ENCODE measurements at regions not wholly inside any gene's neighbourhood (a gene's known extent, or its start where the extent isn't known, plus 50 kb on each side); places are given as distances from the start of the nearest gene placed in this dataset.
"Not testable (repeated sequence)": the region's sequence is repeated elsewhere in the genome, so short reads cannot be mapped to it uniquely, and the experiment has no call there.

DNA sequence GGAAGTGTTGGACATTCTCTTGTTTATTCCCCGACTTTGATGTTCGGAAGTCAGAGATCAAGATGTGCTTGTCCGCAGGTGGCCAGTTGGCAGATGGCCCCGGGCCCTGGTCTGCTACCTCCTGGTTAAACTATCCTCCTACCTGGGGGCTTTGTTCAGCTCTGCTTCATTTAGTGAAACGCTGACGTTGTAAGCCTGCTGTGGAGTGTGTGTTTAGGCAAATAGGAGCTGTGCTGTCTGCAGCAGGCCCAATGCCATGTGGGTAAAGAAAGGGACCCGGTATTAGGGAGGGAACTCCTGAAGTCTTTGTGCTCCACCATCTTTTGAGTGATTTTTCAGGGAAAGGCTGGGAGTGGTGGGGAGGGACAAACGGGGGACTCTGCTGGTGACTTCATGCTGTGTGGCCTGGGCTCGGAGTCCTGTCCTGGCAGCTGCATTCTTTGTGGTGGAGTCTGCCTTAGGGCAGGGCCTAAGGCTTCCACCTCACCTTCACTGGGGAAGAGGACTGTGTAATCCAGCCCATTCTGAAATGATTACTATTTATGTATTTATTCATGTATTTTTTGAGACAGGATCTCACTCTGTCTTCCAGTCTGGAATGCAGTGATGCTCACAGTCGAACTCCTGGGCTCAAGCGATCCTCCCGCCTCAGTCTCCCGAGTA, 171.1 kb upstream of the KLF6 start:
- in situ Hi-C loops (cut with MboI; ENCODE audit: low sequenced_read_pairs), result no loop called here

DNA sequence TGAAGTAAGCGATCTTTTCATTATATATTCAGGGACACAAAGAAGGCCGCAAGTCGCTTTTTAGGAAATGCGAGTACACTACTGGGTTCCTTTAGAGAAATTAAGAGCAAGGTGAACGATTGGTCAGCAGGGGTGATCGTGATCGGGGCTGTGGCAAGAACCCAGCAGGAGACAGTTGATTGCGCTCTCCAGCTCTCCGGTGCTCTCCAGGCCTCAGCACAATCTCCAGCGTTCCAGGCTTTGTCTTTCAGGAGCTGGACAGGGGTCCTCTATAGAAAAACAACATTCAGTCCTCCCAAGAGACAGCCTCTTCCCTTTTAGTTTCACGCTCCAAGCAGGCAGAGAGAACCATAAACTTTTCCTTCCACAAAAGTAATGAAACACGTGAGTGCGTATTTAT, 170.5 kb upstream of the KLF6 start:
- in situ Hi-C loops (cut with MboI; ENCODE audit: low sequenced_read_pairs), result no loop called here

DNA sequence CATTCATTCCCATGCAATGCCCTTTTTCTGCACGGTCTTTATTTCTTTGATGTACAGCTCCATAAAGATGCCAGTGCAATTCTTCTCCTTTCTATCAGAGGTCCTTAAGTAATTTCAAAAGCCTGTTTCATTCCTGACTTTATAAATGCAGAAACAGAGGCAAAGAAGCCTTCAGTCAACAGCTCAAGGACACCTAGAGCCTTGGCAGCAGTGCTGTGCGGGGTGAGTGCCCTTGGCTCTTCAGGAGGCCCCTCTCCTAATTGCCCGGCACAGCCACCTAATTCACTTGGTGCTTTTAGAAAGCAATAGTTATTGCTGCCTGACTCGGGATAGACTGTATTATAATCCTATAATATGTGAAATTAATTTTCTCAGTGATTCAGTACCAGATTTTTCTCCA, 169.6 kb upstream of the KLF6 start:
- in situ Hi-C loops (cut with MboI; ENCODE audit: low sequenced_read_pairs), result no loop called here

DNA sequence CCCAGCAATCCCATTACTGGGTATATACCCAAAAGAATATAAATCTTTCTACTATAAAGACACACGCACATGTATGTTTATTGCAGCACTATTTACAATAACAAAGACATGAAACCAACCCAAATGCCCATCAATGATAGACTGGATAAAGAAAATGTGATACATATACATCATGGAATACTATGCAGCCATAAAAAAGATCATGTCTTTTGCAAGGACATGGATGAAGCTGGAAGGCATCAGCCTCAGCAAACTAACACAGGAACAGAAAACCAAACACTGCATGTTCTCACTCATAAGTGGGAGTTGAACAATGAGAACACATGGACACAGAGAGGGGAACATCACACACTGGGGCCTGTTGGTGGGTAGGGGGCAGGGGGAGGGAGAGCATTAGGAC, 169.0 kb upstream of the KLF6 start:
- in situ Hi-C loops (cut with MboI; ENCODE audit: low sequenced_read_pairs), result not testable (repeated sequence)

DNA sequence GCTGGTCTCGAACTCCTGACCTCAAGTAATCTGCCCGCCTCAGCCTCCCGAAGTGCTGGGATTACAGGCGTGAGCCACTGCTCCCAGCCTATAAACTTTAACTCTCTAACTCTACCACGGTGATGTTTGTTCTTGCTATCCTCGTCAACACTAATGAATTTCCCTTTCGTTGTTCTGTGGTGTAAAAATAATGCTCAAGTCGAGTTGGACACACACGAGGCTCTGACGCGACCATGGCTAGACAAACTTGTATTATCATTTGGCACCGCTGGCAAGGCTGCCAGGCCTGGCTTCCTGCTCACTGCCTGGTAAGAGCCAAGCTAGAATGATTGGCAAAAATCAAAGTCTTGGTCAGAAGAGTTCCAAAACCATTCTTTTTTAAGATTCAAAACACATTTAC, 167.0 kb upstream of the KLF6 start:
- in situ Hi-C loops (cut with MboI; ENCODE audit: low sequenced_read_pairs), result no loop called here

DNA sequence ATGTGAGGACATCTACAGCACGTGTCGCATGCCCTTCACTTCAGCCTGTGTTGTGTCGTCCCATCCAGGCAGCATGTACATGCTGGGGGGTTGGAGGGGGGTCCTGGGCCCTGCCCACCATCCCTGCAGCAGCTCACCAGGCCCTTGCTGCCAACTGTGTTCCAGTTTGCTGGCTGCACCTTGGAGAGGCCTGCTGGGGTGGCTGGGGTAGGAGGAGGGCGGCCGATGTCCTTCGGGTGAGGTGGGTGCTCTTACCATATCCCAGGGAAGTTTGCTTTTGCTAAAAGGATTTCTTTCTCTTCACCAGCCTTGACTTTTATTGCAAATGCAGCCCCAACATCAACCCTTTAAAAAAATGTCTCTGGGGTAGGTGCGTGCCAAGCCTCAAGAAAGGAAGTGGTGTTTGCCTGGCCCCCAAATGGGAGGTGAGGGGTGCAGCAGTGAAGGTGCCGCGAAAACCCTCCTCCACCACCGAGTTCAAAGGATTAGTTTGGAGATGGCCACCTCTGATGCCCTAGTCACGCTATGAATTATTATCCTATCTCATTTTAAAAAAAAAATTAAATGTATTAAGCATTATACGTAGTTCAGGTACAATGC, 165.8 kb upstream of the KLF6 start:
- in situ Hi-C loops (cut with MboI; ENCODE audit: low sequenced_read_pairs), result no loop called here

DNA sequence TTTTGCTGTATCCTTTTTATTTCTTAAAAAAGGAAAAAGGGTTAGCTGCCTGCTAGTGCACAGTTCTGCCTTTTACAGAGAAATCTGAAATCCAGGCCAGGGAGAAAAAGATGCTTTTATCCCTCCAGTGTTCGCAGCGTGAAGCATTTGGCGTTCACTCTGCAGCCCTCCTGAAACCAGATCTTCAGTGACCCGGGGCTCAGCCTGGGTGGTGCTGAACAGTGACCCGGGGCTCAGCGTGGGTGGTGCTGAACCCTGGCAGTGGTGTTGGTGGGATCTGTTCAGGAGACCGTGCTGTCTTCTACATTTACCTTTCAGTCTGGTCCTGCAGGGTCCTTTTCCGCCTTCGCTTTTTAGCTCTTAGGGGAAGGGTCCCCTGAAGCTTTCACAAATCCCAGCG, 164.7 kb upstream of the KLF6 start:
- in situ Hi-C loops (cut with MboI; ENCODE audit: low sequenced_read_pairs), result no loop called here

DNA sequence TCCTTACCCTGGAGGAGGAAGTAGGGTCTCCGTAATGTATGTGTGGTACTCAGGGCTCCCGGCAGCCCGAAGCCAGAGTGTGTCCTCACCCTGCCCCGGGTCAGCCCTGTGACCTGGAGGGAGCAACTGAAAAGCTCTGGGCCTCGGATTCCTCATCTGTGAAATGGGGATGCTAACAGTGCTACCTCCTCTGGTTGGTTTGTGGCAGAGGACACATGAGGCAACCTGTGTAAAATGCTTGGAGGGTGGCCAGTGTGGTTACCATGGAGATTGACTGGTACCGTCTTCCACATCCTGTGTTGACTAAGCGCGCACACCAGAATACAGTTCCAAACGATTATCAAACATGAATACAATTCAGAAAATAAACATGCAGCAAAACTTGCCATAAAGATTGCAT, 163.8 kb upstream of the KLF6 start:
- in situ Hi-C loops (cut with MboI; ENCODE audit: low sequenced_read_pairs), result no loop called here

DNA sequence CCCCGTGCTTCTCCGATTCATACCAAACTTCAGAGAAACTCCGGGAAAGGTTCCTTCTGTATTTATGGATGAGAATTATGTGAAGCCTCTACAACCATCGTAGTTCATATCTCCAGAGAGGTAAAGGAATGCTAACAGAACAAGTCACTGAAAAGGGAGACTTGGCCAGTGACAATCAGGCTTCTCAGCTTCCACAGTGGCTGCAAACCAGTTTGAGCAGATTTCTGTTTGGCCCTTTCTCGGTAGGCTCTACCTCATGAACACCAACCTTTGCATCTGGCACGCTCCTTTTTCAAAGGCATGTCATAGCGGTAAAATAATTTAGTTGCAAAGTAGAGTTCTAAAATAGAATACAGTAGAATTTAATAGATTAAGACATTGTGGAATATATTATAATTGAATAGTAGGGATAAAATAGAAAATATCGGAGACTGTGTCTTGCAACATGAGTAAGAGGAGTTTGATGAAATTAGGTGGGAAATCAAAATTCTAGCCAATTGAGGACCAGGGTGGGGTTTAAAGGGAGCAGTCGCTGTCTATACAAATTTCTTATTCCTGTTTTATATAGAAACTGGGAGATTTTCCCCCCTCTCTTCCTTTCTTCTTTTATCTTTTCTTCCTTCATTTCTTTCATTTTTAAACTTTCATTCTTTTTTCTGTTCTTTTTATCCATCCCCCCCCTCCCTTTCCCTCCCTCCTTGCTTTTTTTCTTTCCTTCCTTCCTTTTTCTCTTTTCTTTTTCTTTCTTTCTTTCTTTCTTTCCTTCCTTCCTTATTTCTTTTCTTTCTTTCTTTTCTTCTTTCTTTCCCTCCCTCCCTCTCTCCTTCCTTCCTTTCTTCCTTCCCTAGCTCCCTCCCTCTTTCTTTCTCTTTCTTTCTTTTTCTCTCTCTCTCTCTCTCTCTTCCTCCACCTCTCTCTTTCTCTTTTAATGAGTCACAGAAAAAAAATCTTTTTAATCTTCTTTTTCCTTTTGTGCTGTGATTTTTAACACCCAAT, 161.5 kb upstream of the KLF6 start:
- in situ Hi-C loops (cut with MboI; ENCODE audit: low sequenced_read_pairs), result no loop called here

DNA sequence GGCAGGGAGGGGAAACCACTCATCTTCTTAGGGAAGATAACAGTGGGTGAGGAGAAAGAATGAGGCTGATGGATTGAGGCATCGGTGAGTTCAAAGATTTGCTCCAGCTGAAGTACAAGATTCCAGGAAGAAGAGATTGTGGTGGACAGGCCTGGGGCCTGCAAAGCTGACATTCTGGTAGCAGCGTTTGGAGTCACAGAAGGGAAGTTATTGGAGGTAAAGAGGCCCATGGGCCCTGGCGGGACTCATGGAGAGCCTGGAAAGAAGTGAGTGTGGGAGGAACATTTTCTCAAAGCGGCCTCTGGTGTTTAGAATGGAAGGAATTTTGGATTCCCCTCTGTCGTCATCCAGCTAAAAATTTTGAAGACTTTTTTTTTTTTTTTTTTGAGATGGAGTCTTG, 160.0 kb upstream of the KLF6 start:
- in situ Hi-C loops (cut with MboI; ENCODE audit: low sequenced_read_pairs), result no loop called here

DNA sequence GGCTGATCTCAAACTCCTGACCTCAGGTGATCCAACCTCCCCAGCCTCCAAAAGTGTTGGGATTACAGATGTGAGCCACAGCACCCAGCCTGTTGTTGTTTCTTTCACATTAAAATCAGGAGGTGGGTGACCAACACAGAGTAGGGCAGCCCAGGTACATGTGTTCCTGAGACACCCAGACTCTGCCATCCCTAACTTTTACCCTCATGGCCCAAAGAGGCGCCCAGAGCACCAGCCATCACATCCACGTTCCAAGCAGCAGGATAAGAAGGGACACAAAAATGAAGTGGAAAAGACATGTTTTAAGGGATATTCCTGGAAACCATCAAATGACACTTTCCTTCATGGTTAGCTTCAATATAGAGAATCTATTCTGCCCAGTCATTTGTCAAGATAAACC, 159.6 kb upstream of the KLF6 start:
- in situ Hi-C loops (cut with MboI; ENCODE audit: low sequenced_read_pairs), result no loop called here

DNA sequence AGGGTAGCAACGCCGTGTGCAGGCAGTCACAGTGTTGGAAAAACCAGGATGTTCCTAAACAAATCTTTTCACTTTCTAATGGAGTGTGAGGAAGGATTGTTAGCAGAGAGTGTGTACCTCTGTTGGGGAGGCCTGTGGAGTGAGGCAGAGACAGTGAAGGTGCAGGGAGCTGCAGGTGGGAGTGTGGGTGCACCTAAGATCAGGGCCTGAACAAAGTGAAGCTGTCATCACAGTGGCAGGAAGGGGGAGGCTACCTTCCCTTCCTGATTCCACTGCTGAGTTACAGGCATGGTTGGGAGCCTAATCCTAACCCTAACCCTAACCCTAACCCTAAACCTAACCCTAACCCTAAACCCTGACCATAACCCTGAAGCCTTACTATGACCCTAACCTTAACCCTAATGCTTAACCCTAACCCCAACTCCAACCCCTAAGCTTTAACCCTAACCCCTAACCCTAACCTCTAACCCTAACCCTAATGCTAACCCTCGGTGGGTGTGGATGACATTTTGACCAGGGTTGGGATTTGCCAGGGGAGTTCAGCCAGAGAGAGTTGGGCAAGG, 158.8 kb upstream of the KLF6 start:
- in situ Hi-C loops (cut with MboI; ENCODE audit: low sequenced_read_pairs), result no loop called here

DNA sequence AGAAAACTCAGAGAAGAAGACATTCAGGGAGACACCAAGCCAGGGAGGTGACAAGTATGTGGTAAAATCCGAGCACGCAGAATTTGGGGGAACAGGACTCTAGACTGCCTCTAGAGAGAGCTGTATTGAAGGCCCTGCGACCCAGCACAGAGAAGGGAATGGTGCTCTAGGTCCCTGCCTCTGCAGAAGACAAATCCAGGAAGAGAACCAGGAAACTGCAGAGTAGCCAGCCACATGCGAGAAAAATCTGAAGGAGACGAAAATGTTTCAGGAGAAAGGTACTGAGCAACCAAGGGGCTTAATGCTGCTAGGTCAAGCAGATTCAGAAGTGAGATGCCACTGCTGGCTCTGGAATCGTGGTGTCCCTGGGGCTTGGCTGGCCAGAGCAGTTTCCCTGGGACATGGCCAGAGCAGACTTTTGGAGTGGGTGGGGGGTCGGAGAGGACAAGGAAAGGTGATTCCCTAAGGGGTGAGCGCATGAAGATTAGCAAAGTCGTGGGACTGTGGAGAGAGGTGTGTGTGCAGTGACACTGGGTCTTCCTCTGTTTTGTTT, 158.0 kb upstream of the KLF6 start:
- in situ Hi-C loops (cut with MboI; ENCODE audit: low sequenced_read_pairs), result no loop called here

DNA sequence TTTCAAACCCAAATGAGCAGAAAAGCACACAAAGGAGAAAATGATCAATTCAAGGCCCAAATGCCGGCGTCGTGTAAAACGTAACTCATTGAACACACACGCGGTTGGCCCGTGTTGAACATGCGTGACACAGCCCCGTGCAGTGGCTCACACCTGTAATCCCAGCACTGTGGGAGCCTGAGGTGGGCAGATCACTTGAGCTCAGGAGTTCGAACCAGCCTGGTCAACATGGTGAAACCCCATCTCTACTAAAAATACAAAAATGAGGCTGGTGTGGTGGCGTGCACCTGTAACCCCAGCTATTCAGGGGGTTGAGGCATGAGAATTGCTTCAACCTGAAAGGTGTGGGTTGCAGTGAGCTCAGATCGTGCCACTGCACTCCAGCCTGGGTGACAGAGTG, 156.7 kb upstream of the KLF6 start:
- in situ Hi-C loops (cut with MboI; ENCODE audit: low sequenced_read_pairs), result no loop called here

DNA sequence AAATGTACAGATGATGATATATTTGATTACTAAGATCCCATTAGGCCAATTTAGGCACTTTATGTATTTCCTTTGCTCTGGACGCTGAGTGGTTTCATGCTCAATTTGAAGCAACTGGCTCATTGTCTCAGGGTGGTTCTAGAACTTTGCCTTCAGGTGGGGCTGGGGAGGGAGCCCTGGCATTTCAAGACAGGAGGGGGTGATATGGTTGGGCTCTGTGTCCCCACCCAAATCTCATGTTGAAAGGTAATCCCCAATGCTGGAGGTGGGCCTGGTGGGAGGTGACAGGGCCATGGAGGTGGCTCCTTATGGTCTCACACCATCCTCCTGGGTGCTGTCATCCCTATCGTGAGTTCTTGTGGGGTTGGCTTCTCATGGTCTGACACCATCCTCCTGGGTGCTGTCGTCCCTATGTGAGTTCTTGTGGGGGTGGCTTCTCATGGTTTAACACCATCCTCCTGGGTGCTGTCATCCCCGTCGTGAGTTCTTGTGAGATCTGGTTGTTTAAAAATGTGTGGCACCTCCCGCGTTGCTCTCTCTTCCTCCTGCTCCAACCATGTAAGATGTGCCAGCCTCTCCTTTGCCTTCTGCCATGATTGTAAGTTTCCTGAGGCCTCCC, 151.5 kb upstream of the KLF6 start:
- in situ Hi-C loops (cut with MboI; ENCODE audit: low sequenced_read_pairs), result no loop called here

DNA sequence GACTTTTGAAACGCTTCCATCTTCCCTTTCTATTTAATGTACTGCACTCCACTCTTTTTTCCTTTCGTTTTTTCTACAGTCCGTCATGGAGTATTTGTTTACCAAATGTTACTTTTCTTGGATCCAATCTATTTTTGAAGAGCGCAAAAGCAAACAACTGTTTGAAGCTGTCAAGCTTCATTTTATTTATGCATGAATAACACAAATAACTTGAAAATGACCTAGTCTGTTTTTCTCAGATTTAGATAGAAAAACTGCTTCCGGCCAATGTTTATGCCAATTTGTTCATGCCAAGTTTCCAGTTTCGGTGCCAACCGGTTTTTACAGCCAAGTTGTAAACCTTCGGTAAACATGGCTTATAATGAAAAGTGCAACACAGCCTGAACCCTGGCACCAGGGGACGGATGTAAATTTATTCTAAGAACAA, 150.9 kb upstream of the KLF6 start:
- in situ Hi-C loops (cut with MboI; ENCODE audit: low sequenced_read_pairs), result no loop called here

DNA sequence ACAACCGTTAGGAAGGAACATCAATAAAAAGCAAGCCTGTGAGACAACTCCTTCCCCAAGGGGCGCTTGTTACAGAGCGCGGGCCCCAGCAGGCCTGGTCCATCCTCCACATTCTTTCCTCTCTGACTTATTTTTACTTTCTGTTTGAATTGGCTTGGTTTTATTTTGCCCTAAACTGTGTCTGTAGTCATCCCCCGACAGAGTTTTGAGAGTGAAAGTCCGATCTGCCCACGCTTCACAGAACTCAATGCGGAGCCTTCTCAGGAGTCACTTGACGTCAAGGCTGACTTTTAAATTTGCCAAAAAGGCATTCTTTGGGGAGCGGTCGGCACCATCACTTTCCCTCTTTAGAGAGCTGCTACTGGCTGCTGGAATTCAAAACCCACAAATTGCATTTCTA, 150.1 kb upstream of the KLF6 start:
- in situ Hi-C loops (cut with MboI; ENCODE audit: low sequenced_read_pairs), result no loop called here

DNA sequence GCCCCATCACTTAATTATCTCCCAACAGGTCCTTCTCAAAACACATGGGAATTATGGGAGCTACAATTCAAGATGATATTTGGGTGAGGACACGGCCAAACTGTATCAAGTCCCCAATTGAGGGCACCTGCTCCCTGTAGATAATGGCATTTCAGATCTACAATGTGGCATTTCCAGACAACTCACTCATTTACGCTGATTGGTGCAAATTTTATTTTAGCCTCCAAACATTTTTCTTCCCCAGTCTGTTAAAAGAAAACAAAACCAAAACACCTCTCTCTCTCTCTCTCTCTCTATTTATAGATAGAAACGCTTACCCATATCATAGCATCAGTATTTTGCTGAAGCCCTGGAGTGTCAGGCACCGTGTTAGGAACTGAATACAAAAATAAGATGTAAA, 148.7 kb upstream of the KLF6 start:
- in situ Hi-C loops (cut with MboI; ENCODE audit: low sequenced_read_pairs), result no loop called here

DNA sequence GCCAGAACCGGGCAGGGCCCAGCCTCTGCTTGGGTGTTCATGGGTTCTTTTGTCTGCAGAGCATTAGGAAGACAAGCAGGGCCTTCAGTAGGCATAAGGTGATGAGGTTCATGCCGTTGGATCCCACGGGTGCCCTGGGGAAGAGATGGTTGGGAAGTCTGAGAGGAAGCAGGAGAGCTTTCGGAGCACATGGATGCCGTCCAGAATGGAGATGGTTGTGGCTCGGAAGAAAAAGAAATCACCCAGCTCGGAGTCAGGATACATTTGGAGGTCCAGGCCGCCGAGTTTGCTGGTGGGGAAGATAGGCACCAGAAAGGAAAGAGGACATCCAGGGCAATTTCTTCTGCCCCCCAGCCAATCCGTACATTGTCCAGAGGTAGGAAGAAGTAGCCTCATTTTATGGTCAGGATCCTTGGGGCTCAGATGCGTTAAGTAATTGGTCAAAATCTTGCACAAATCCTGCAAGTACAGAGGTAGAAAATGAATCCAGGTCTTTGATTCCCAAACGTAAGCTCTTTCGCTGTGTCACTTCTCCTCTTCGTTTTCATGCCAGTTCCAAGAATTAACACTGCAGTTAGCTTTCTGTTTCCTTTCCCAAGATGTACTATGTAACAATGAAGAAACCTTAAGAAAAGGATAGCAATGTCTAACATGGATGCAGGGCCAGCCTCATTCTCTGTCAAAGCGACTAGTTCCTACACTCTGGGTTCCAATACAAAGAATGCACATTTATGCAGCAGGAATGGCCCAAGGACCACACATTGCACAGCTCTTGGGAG, 147.8 kb upstream of the KLF6 start:
- in situ Hi-C loops (cut with MboI; ENCODE audit: low sequenced_read_pairs), result no loop called here

DNA sequence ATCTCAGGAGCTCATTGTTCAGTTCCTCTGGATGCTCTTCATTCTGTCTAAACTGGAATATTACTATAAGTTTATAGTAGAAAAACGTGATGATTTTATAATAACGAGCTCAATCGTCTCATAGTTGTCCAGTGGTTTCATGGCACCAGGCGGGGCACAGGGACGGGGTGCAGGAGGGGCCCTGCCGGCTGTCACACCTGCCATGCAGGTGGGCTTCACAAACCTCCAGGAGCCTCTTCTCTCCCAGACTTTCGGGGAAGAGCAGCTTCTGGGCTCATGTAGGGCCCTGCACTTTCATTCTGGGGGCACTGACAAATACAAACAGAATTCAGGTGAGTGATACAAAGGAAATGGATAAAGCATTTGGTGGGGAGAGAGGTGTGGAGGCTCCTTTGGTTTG, 146.9 kb upstream of the KLF6 start:
- in situ Hi-C loops (cut with MboI; ENCODE audit: low sequenced_read_pairs), result no loop called here

All from HL-60/S4 treated with phorbol 12-myristate 13-acetate at 8.2 ng/mL for 4 days and 3 days (cell line).